K562 (cell line): ENCODE measurements at regions not wholly inside any gene's neighbourhood (a gene's known extent, or its start where the extent isn't known, plus 50 kb on each side); places are given as distances from the start of the nearest gene placed in this dataset.

Experiments used
- CBFB ChIP-seq: sonication (generic); formaldehyde crosslinking; IDR thresholded peaks from 2 replicates; pipeline ENCODE4 v1.4.0; 2020; ENCODE audit warnings: mild to moderate bottlenecking, missing genetic modification reagents
- CLOCK ChIP-seq: fragments of 250-450 bp; sonication (Bioruptor Pico); IDR thresholded peaks from 2 replicates; pipeline ENCODE4 v1.4.0; 2020; ENCODE audit warnings: mild to moderate bottlenecking, moderate library complexity, borderline replicate concordance
- CTCF ChIP-seq, 3 experiments: IDR thresholded peaks in 2 of 3; conservative IDR thresholded peaks in 1 of 3; 2 replicates each; pipeline ENCODE4 v1.5.1; 2011 to 2012; ENCODE audit warnings: low read length in 3 of 3, mild to moderate bottlenecking in 3 of 3, control low read depth in 2 of 3, improper control_type of control experiment in 1 of 3, inconsistent platforms in 1 of 3, low read depth in 1 of 3, mixed read lengths in 1 of 3, moderate library complexity in 1 of 3; ENCODE audit not compliant: insufficient read depth in 2 of 3
- GATA2 ChIP-seq: sonication (generic); formaldehyde crosslinking; IDR thresholded peaks from 2 replicates; pipeline ENCODE4 v1.4.0; 2020; ENCODE audit warnings: mild to moderate bottlenecking, missing genetic modification reagents
- GATAD2B ChIP-seq: fragments of 450-650 bp; IDR thresholded peaks from 2 replicates; pipeline ENCODE4 v1.6.1; 2017; ENCODE audit warnings: mild to moderate bottlenecking, borderline replicate concordance
- NFIC ChIP-seq: fragments of 450-650 bp; IDR thresholded peaks from 2 replicates; pipeline ENCODE4 v1.6.1; 2017; ENCODE audit warnings: mild to moderate bottlenecking, inconsistent platforms
- SUPT5H ChIP-seq: fragments of 450-650 bp; IDR thresholded peaks from 2 replicates; pipeline ENCODE4 v1.6.1; 2016

GRCh38 chr3:24043168-24043567 lies 98.1 kb downstream of the NR1D2 start:
- TF ChIP-seq CTCF (IDR thresholded peaks at IDR 0.05 in 2 of 3, conservative IDR thresholded peaks at IDR 0.05 in 1 of 3; ENCODE audit: insufficient read depth in 2 of 3, low read depth in 1 of 3, low read length in 3 of 3) (no peak), NFIC (no peak), GATAD2B (no peak), GATA2 (CRISPR knock-in tag) (no peak), SUPT5H (no peak), CBFB (CRISPR knock-in tag) (no peak), CLOCK (no peak)
